GM23338 (cell line): ENCODE measurements at regions not wholly inside any gene's neighbourhood (a gene's known extent, or its start where the extent isn't known, plus 50 kb on each side); places are given as distances from the start of the nearest gene placed in this dataset.

Experiments used
- ATAC-seq: fragments of 200-7000 bp; cut with Tn5 transposase; 3 replicates; pipeline ENCODE4 v1.9.1; 2020
- DNase-seq: peaks from one replicate; pipeline ENCODE4 v3.0.0-alpha.2; 2015; ENCODE audit warnings: low spot score
- H2AFZ ChIP-seq: fragments of 200-600 bp; sonication (generic); 2 replicates; pipeline ENCODE4 v1.8.0; 2016; ENCODE audit warnings: antibody characterized with exemption, mild to moderate bottlenecking, moderate library complexity
- H3F3A ChIP-seq: fragments of 200-600 bp; sonication (generic); replicated peaks from 2 replicates; pipeline ENCODE4 v1.8.0; 2017; ENCODE audit warnings: antibody characterized with exemption, mixed run types, low read depth
- H3K27ac ChIP-seq: fragments of 200-600 bp; sonication (generic); 2 replicates; pipeline ENCODE4 v1.6.1; 2016; ENCODE audit warnings: low read depth
- H3K27me3 ChIP-seq: fragments of 200-600 bp; sonication (generic); 2 replicates; pipeline ENCODE4 v1.8.0; 2016; ENCODE audit warnings: mild to moderate bottlenecking, mixed run types, moderate library complexity; ENCODE audit not compliant: insufficient read depth
- H3K36me3 ChIP-seq: fragments of 200-600 bp; sonication (generic); 2 replicates; pipeline ENCODE4 v1.8.0; 2016; ENCODE audit warnings: mild to moderate bottlenecking; ENCODE audit not compliant: insufficient read depth
- H3K4me1 ChIP-seq: fragments of 200-600 bp; sonication (generic); 2 replicates; pipeline ENCODE4 v1.8.0; 2016; ENCODE audit warnings: mild to moderate bottlenecking, moderate library complexity; ENCODE audit not compliant: insufficient read depth
- H3K4me2 ChIP-seq: fragments of 200-600 bp; sonication (generic); 2 replicates; pipeline ENCODE4 v1.7.1; 2017; ENCODE audit warnings: mixed run types
- H3K4me3 ChIP-seq: fragments of 200-600 bp; sonication (generic); 2 replicates; pipeline ENCODE4 v1.6.1; 2016; ENCODE audit warnings: mixed run types
- H3K79me2 ChIP-seq: fragments of 200-600 bp; sonication (generic); replicated peaks from 2 replicates; pipeline ENCODE4 v1.8.0; 2017; ENCODE audit warnings: mild to moderate bottlenecking; ENCODE audit not compliant: insufficient read depth
- H3K9me2 ChIP-seq: fragments of 200-600 bp; sonication (generic); 2 replicates; pipeline ENCODE4 v1.8.0; 2017; ENCODE audit not compliant: insufficient read depth
- H4K20me1 ChIP-seq: fragments of 200-600 bp; sonication (generic); replicated peaks from 2 replicates; pipeline ENCODE4 v1.8.0; 2017; ENCODE audit warnings: mild to moderate bottlenecking; ENCODE audit not compliant: insufficient read depth
- H3K27ac Mint-ChIP-seq: 2 replicates; pipeline ENCODE4 v1.8.0; 2020; ENCODE audit warnings: inconsistent platforms, mild to moderate bottlenecking, moderate library complexity, mixed read lengths
- H3K27me3 Mint-ChIP-seq: 3 replicates; pipeline ENCODE4 v1.8.0; 2022; ENCODE audit warnings: low read depth, mild to moderate bottlenecking, moderate library complexity, mixed read lengths, inconsistent platforms; ENCODE audit not compliant: insufficient read depth, poor library complexity
- H3K36me3 Mint-ChIP-seq: 3 replicates; pipeline ENCODE4 v1.8.0; 2021; ENCODE audit warnings: low read depth, mild to moderate bottlenecking, inconsistent platforms, moderate library complexity, mixed read lengths
- H3K4me1 Mint-ChIP-seq: 3 replicates; pipeline ENCODE4 v1.8.0; 2020; ENCODE audit warnings: mild to moderate bottlenecking, inconsistent platforms, mixed read lengths
- H3K4me3 Mint-ChIP-seq: 3 replicates; pipeline ENCODE4 v1.8.0; 2021; ENCODE audit warnings: moderate library complexity, mild to moderate bottlenecking, inconsistent platforms, mixed read lengths
- H3K9me3 Mint-ChIP-seq: 3 replicates; pipeline ENCODE4 v1.8.0; 2020; ENCODE audit warnings: moderate library complexity, mild to moderate bottlenecking, inconsistent platforms, mixed read lengths
- CTCF ChIP-seq, 2 experiments: fragments of 200-600 bp in 1 of 2; sonication (generic) in 1 of 2; conservative IDR thresholded peaks; 2 replicates each; pipeline versions ENCODE4 v1.5.1 to v1.6.1; 2016 to 2017; ENCODE audit warnings: antibody characterized with exemption in 2 of 2, low read depth in 2 of 2, mild to moderate bottlenecking in 2 of 2, moderate library complexity in 1 of 2
- ETS1 ChIP-seq: IDR thresholded peaks from 2 replicates; pipeline ENCODE4 v1.6.1; 2016; ENCODE audit warnings: antibody characterized with exemption
- EZH2 ChIP-seq: fragments of 200-600 bp; sonication (generic); IDR thresholded peaks from one replicate; pipeline ENCODE4 v1.8.0; 2017; ENCODE audit warnings: antibody characterized with exemption, mild to moderate bottlenecking, low read depth; ENCODE audit not compliant: unreplicated experiment
- JUNB ChIP-seq: IDR thresholded peaks from one replicate; pipeline ENCODE4 v1.6.1; 2016; ENCODE audit warnings: antibody characterized with exemption; ENCODE audit not compliant: unreplicated experiment
- NANOG ChIP-seq: IDR thresholded peaks from 2 replicates; pipeline ENCODE4 v1.6.1; 2016; ENCODE audit warnings: antibody characterized with exemption, borderline replicate concordance
- POLR2AphosphoS5 ChIP-seq: IDR thresholded peaks from 2 replicates; pipeline ENCODE4 v1.6.1; 2016; ENCODE audit warnings: antibody characterized with exemption, low read depth
- REST ChIP-seq: IDR thresholded peaks from one replicate; pipeline ENCODE4 v1.6.1; 2018; ENCODE audit warnings: antibody characterized with exemption; ENCODE audit not compliant: unreplicated experiment
- STAT1 ChIP-seq: IDR thresholded peaks from one replicate; pipeline ENCODE4 v1.6.1; 2016; ENCODE audit warnings: antibody characterized with exemption; ENCODE audit not compliant: unreplicated experiment
- ZNF114 ChIP-seq: fragments of 250-450 bp; sonication (Bioruptor Pico); IDR thresholded peaks from 2 replicates; pipeline ENCODE4 v1.5.0; 2020; ENCODE audit warnings: mild to moderate bottlenecking, moderate library complexity
- ZNF462 ChIP-seq: fragments of 250-450 bp; sonication (Bioruptor Pico); IDR thresholded peaks from 2 replicates; pipeline ENCODE4 v1.5.0; 2020; ENCODE audit warnings: mild to moderate bottlenecking, moderate library complexity

- H3K4me3 ChIP-seq = no peak overlapping the region
- peaks cover 12% of the 10 kb centered on the region for H3K4me1 ChIP-seq
- Mint-ChIP-seq H3K27me3 (peaks cover 1% of the 10 kb centered on the region), H3K36me3 (no peaks in the 10 kb centered on the region), H3K27ac (no peak overlapping the region), H3K9me3 (no peaks in the 10 kb centered on the region), H3K4me3 (no peak overlapping the region), H3K4me1 (peaks cover 24% of the 10 kb centered on the region)
- ATAC-seq (no peak), DNase-seq (no peak)
- no peaks in the 10 kb centered on the region for H3F3A ChIP-seq
- H4K20me1 ChIP-seq = no peaks in the 10 kb centered on the region
- H3K79me2 ChIP-seq = no peaks in the 10 kb centered on the region
- H3K27ac ChIP-seq = no peak overlapping the region
- no peak overlapping the region for H2AFZ ChIP-seq
- no peak for TF ChIP-seq ZNF462 (CRISPR knock-in tag)
- no peak for TF ChIP-seq CTCF (conservative IDR thresholded peaks at IDR 0.05; ENCODE audit: low read depth in 2 of 2)
- TF ChIP-seq JUNB = no peak
- TF ChIP-seq REST = no peak
- no peak for TF ChIP-seq EZH2
- no peak for TF ChIP-seq STAT1
- TF ChIP-seq ZNF114 (CRISPR knock-in tag) = no peak
- TF ChIP-seq NANOG = no peak
- TF ChIP-seq POLR2AphosphoS5 = no peak
- no peak for TF ChIP-seq ETS1
- H3K36me3 ChIP-seq = no peaks in the 10 kb centered on the region
- no peaks in the 10 kb centered on the region for H3K9me2 ChIP-seq
- no peaks in the 10 kb centered on the region for H3K27me3 ChIP-seq
- no peak overlapping the region for H3K4me2 ChIP-seq
Observed at GRCh38 chr6:98380589-98380988, 453.8 kb upstream of the POU3F2 start.
